ENCODE measurements at regions not wholly inside any gene's neighbourhood (a gene's known extent, or its start where the extent isn't known, plus 50 kb on each side); places are given as distances from the start of the nearest gene placed in this dataset.

DNA sequence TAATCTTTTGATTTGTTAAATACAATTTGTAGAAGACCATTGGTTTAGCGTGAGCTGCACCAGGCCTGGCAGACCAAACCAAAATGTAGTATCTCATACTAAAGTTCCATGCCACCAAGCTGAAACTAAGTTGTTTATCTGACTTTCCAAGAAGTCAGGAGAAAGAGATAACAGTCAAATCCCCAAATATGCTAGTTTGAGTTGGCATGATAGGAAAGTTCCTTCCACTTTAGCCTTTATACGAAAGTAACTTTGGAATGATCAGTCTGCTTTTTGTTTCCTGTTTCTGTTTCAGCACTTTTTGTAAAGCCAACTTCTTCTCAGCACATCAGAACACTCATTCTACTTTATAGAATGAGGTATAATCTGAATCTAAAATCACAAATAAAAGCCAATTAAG, 449.2 kb downstream of the GRXCR1 start:
- no peak for TF ChIP-seq POLR2AphosphoS5 (IDR thresholded peaks at IDR 0.05; ENCODE audit: low read depth, low read length)
- no peak for TF ChIP-seq FOXP2 (optimal IDR thresholded peaks at IDR 0.05; ENCODE audit: borderline replicate concordance, extremely low read depth, extremely low read length, insufficient read depth)
